ENCODE measurements at regions not wholly inside any gene's neighbourhood (a gene's known extent, or its start where the extent isn't known, plus 50 kb on each side); places are given as distances from the start of the nearest gene placed in this dataset.

GRCh38 chr20:12252793-12253192 lies 335.1 kb downstream of the BTBD3 start:
- TF ChIP-seq CTCF (IDR thresholded peaks at IDR 0.05): no peak
- TF ChIP-seq EZH2 (IDR thresholded peaks at IDR 0.05; ENCODE audit: borderline replicate concordance, insufficient read depth, low read depth, low read length, poor library complexity, severe bottlenecking): no peak

Measured in B cell (primary cell).